ENCODE measurements at regions not wholly inside any gene's neighbourhood (a gene's known extent, or its start where the extent isn't known, plus 50 kb on each side); places are given as distances from the start of the nearest gene placed in this dataset.
"Not testable (repeated sequence)": the region's sequence is repeated elsewhere in the genome, so short reads cannot be mapped to it uniquely, and the experiment has no call there.

DNA sequence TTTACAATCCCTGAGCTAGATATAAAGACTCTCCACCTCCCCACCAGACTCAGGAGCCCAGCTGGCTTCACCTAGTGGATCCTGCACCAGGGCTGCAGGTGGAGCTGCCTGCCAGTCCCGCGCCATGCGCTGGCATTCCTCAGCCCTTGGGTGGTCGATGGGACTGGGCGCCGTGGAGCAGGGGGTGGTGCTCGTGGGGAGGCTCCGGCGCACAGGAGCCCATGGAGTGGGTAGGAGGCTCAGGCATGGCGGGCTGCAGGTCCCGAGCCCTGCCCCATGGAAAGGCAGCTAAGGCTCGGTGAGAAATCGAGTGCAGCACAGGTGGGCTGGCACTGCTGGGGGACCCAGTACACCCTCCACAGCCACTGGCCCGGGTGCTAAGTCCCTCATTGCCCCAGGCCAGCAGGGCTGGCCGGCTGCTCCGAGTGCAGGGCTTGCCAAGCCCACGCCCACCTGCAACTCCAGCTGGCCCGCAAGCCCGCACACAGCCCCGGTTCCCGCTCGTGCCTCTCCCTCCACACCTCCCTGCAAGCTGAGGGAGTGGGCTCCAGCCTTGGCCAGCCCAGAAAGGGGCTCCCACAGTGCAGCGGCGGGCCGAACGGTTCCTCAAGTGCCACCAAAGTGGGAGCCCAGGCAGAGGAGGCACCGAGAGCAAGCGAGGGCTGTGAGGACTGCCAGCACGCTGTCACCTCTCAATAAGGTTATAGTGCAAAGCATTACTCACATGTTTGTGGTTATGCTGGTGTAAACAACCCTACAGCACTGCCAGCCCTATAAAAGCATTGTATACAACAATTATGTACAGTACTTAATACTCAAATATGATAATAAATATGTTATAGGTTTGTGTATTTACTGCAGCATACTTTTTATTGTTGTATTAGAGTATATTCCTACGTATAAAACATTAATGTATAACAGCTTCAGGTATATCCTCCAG, 757.3 kb downstream of the SLC6A15 start:
- TF ChIP-seq CTCF, EZH2 (IDR thresholded peaks at IDR 0.05): not testable (repeated sequence)

Measured in neural progenitor cell (in vitro differentiated cells).